ENCODE measurements at regions not wholly inside any gene's neighbourhood (a gene's known extent, or its start where the extent isn't known, plus 50 kb on each side); places are given as distances from the start of the nearest gene placed in this dataset.

GRCh38 chrX:112896051-112896450 lies 55.4 kb upstream of the AMOT start:
- Histone ChIP-seq H3K4me3 (no peak overlapping the region), H3F3A (replicated peaks; ENCODE audit: low read depth) (no peaks in the 10 kb centered on the region), H3K4me2 (no peak overlapping the region), H3K4me1 (ENCODE audit: insufficient read depth) (no peaks in the 10 kb centered on the region), H3K27ac (ENCODE audit: low read depth) (no peak overlapping the region), H2AFZ (no peak overlapping the region), H4K20me1 (replicated peaks; ENCODE audit: insufficient read depth) (no peaks in the 10 kb centered on the region), H3K36me3 (ENCODE audit: insufficient read depth) (no peaks in the 10 kb centered on the region), H3K9me2 (ENCODE audit: insufficient read depth) (no peaks in the 10 kb centered on the region), H3K79me2 (replicated peaks; ENCODE audit: insufficient read depth) (no peaks in the 10 kb centered on the region), H3K27me3 (ENCODE audit: insufficient read depth) (no peaks in the 10 kb centered on the region)
- Mint-ChIP-seq H3K4me1 (no peaks in the 10 kb centered on the region), H3K36me3 (ENCODE audit: low read depth) (no peaks in the 10 kb centered on the region), H3K4me3 (no peak overlapping the region), H3K27me3 (ENCODE audit: insufficient read depth, low read depth, poor library complexity) (no peaks in the 10 kb centered on the region), H3K27ac (no peak overlapping the region), H3K9me3 (no peaks in the 10 kb centered on the region)
- DNase-seq (ENCODE audit: low spot score) = no peak
- no peak for ATAC-seq
- no peak for TF ChIP-seq ZNF331 (CRISPR knock-in tag; IDR thresholded peaks at IDR 0.05; ENCODE audit: low read depth)
- no peak for TF ChIP-seq NANOG (IDR thresholded peaks at IDR 0.05; ENCODE audit: borderline replicate concordance)
- TF ChIP-seq JUNB (IDR thresholded peaks at IDR 0.05; ENCODE audit: unreplicated experiment) = no peak
- TF ChIP-seq POLR2AphosphoS5 (IDR thresholded peaks at IDR 0.05; ENCODE audit: low read depth) = no peak
- TF ChIP-seq ZNF114 (CRISPR knock-in tag; IDR thresholded peaks at IDR 0.05) = no peak
- no peak for TF ChIP-seq EZH2 (IDR thresholded peaks at IDR 0.05; ENCODE audit: low read depth, unreplicated experiment)
- no peak for TF ChIP-seq ETS1 (IDR thresholded peaks at IDR 0.05)
- no peak for TF ChIP-seq STAT1 (IDR thresholded peaks at IDR 0.05; ENCODE audit: unreplicated experiment)
- no peak for TF ChIP-seq CREB1 (CRISPR knock-in tag; IDR thresholded peaks at IDR 0.05; ENCODE audit: low read depth)
- no peak for TF ChIP-seq CTCF (conservative IDR thresholded peaks at IDR 0.05; ENCODE audit: low read depth in 2 of 2)
- no peak for TF ChIP-seq REST (IDR thresholded peaks at IDR 0.05; ENCODE audit: unreplicated experiment)
- no peak for TF ChIP-seq ZNF462 (CRISPR knock-in tag; IDR thresholded peaks at IDR 0.05)
- TF ChIP-seq EZH2phosphoT487 (IDR thresholded peaks at IDR 0.05; ENCODE audit: unreplicated experiment) = no peak

Measured in GM23338 (cell line).